ENCODE measurements at regions not wholly inside any gene's neighbourhood (a gene's known extent, or its start where the extent isn't known, plus 50 kb on each side); places are given as distances from the start of the nearest gene placed in this dataset.

DNA sequence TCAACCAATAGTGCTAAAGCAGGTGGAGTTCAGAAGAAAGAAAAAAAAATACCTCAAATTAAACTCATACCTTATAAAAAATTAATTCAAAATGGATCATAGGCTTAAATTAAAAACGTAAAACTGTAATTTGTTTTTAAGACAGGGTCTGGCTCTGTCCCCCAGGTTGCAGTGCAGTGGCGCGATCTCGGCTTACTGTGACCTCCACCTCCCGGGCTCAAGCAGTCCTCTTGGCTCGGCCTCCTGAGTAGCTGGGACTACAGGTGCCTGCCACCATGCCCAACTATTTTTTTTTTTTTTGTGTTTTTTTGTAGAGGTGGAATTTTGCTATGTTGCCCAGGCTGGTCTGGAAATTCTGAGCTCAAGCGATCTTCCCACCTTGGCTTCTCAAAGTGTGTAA lies 111.6 kb downstream of the HDGFL1 start:
- TF ChIP-seq SIN3A (IDR thresholded peaks at IDR 0.05; ENCODE audit: low read depth) = no peak
- TF ChIP-seq, protein P1, sequence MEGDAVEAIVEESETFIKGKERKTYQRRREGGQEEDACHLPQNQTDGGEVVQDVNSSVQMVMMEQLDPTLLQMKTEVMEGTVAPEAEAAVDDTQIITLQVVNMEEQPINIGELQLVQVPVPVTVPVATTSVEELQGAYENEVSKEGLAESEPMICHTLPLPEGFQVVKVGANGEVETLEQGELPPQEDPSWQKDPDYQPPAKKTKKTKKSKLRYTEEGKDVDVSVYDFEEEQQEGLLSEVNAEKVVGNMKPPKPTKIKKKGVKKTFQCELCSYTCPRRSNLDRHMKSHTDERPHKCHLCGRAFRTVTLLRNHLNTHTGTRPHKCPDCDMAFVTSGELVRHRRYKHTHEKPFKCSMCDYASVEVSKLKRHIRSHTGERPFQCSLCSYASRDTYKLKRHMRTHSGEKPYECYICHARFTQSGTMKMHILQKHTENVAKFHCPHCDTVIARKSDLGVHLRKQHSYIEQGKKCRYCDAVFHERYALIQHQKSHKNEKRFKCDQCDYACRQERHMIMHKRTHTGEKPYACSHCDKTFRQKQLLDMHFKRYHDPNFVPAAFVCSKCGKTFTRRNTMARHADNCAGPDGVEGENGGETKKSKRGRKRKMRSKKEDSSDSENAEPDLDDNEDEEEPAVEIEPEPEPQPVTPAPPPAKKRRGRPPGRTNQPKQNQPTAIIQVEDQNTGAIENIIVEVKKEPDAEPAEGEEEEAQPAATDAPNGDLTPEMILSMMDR (IDR thresholded peaks at IDR 0.05 in 2 of 3, conservative IDR thresholded peaks at IDR 0.05 in 1 of 3; ENCODE audit: borderline replicate concordance in 1 of 3, insufficient read depth in 1 of 3, low read depth in 2 of 3, low read length in 2 of 3) = no peak
- TF ChIP-seq EZH2 (IDR thresholded peaks at IDR 0.05) = no peak
- TF ChIP-seq EZH2phosphoT487 (IDR thresholded peaks at IDR 0.05; ENCODE audit: borderline replicate concordance) = no peak
- TF ChIP-seq YY1 (IDR thresholded peaks at IDR 0.05; ENCODE audit: extremely low read depth, insufficient replicate concordance, low read depth, low read length) = no peak
- no peak for TF ChIP-seq ZFX (IDR thresholded peaks at IDR 0.05)
- no peak for TF ChIP-seq POLR2A (IDR thresholded peaks at IDR 0.05; ENCODE audit: borderline replicate concordance, extremely low read depth, insufficient read depth, insufficient read length)
- no peak for TF ChIP-seq JUND (IDR thresholded peaks at IDR 0.05)
- TF ChIP-seq ZNF274 (IDR thresholded peaks at IDR 0.05; ENCODE audit: low read depth, low read length) = no peak
